Ascending aorta (tissue), 2 donors: ENCODE measurements at regions not wholly inside any gene's neighbourhood (a gene's known extent, or its start where the extent isn't known, plus 50 kb on each side); places are given as distances from the start of the nearest gene placed in this dataset.

Source experiments
- DNase-seq, 2 donors: peaks; one replicate each; pipeline ENCODE4 v3.0.0-alpha.2; 2019; ENCODE audit warnings: low spot score in 2 of 2
- H3K27ac ChIP-seq, 2 donors: fragments of 200-600 bp; sonication (generic); one replicate each; pipeline ENCODE4 v1.5.1; 2016 to 2017; ENCODE audit warnings: mild to moderate bottlenecking in 1 of 2
- H3K27me3 ChIP-seq: fragments of 200-600 bp; sonication (generic); one replicate; pipeline ENCODE4 v1.5.1; 2017
- H3K36me3 ChIP-seq, 2 donors: fragments of 200-600 bp; sonication (generic); one replicate each; pipeline ENCODE4 v1.5.1; 2016
- H3K4me1 ChIP-seq, 2 donors: fragments of 200-600 bp; sonication (generic); one replicate each; pipeline ENCODE4 v1.5.1; 2016 to 2017; ENCODE audit warnings: mild to moderate bottlenecking in 1 of 2
- H3K4me3 ChIP-seq, 2 donors: fragments of 200-600 bp; sonication (generic); one replicate each; pipeline ENCODE4 v1.5.1; 2016 to 2017; ENCODE audit warnings: mild to moderate bottlenecking in 1 of 2
- H3K9me3 ChIP-seq, 2 donors: fragments of 200-600 bp; sonication (generic); one replicate each; pipeline ENCODE4 v1.5.1; 2016
- CTCF ChIP-seq, 3 experiments: fragments of 200-600 bp in 2 of 3; fragments of 450-650 bp in 1 of 3; sonication (generic) in 2 of 3; IDR thresholded peaks; one replicate each; pipeline ENCODE4 v1.5.1; 2016 to 2019; ENCODE audit warnings: antibody characterized with exemption in 3 of 3, mild to moderate bottlenecking in 1 of 3, moderate library complexity in 1 of 3
- intact Hi-C: fragments of 100-400 bp; cut with DNase I; formaldehyde crosslinking; loops from one replicate; pipeline ENCODE4 v1.15.1; 2023

DNA sequence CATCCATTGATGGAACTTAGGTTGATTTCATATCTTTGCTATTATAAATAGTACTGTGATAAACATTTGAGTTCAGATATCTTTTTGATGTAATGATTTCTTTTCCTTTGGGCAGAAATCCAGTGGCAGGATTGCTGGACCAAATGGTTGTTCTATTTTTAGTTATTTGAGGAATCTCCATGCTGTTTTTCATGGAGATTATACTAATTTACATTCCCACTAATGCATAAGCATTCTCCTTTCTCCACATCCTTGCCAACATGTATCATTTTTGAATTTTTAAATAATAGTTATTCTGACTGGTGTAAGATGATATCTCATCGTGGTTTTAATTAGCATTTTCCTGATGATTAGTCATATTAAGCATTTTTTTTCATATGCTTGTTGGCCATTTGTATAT is 144.0 kb upstream of the SUCLG2 start:
- no peaks in the 10 kb centered on the region for H3K36me3 ChIP-seq
- no peak overlapping the region for H3K4me3 ChIP-seq
- H3K4me1 ChIP-seq = no peaks in the 10 kb centered on the region
- no peak for DNase-seq
- intact Hi-C loops = no loop called here
- no peaks in the 10 kb centered on the region for H3K27me3 ChIP-seq
- no peak for TF ChIP-seq CTCF (IDR thresholded peaks at IDR 0.05)
- H3K27ac ChIP-seq = no peak overlapping the region
- H3K9me3 ChIP-seq = peaks cover 0 to 8% of the 10 kb centered on the region in 2 donors

DNA sequence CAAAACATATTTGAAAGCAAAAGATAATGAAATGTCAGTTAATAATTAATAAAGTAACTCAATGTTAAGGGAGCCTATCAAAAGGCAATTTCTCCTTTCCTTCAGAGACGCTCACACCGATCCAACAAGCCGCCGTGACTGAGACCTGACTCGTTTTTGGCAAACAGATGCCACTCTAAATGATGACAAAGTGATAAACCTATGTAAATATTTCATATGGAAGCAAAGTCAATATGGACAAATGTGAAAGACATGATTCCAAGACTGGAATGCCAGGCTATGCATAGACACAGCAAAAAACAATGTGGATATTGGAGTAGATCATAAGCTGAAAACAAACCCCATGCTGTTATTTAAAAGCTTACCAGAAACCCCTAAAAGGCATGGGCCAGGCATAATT is 137.2 kb upstream of the SUCLG2 start:
- Histone ChIP-seq H3K27ac (no peak overlapping the region), H3K27me3 (no peaks in the 10 kb centered on the region), H3K4me1 (no peaks in the 10 kb centered on the region), H3K9me3 (no peaks in the 10 kb centered on the region), H3K36me3 (no peaks in the 10 kb centered on the region), H3K4me3 (no peak overlapping the region)
- intact Hi-C loops = no loop called here
- no peak for DNase-seq
- no peak for TF ChIP-seq CTCF (IDR thresholded peaks at IDR 0.05)

- Histone ChIP-seq H3K27me3 (no peaks in the 10 kb centered on the region), H3K4me1 (no peaks in the 10 kb centered on the region), H3K4me3 (no peak overlapping the region), H3K27ac (no peak overlapping the region), H3K36me3 (no peaks in the 10 kb centered on the region), H3K9me3 (no peaks in the 10 kb centered on the region)
- peak in 2 of 3 experiments; percentile 10 to 21 for TF ChIP-seq CTCF (IDR thresholded peaks at IDR 0.05)
- no peak for DNase-seq
- intact Hi-C loops = no loop called here
Observed at GRCh38 chr3:67790043-67790442, 135.6 kb upstream of the SUCLG2 start.

DNA sequence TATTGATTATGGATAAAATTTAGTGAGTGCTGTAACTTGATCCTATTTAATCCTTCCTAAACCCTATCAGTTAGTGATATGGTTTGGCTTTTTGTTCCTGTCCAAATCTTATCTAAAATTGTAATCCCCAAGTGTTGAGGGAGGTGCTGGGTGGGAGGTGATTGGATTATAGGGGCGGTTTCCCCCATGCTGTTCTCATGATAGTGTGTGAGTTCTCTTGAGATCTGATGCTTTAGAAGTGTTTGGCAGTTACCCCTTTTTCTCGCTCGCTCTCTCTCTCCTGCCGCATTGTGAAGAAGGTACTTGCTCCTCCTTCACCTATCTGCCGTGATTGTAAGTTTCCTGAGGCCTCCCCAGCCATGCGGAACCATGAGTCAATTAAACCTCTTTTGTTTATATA is 134.0 kb upstream of the SUCLG2 start:
- intact Hi-C loops = no loop called here
- H3K27me3 ChIP-seq = no peaks in the 10 kb centered on the region
- no peak overlapping the region for H3K27ac ChIP-seq
- no peak for TF ChIP-seq CTCF (IDR thresholded peaks at IDR 0.05)
- no peak for DNase-seq
- no peaks in the 10 kb centered on the region for H3K36me3 ChIP-seq
- no peaks in the 10 kb centered on the region for H3K4me1 ChIP-seq
- H3K4me3 ChIP-seq = no peak overlapping the region
- H3K9me3 ChIP-seq = no peaks in the 10 kb centered on the region

GRCh38 chr3:67783281-67784250 is 129.2 kb upstream of the SUCLG2 start:
- Histone ChIP-seq H3K4me1 (no peaks in the 10 kb centered on the region), H3K9me3 (no peaks in the 10 kb centered on the region), H3K27me3 (no peaks in the 10 kb centered on the region), H3K27ac (no peak overlapping the region), H3K36me3 (no peaks in the 10 kb centered on the region), H3K4me3 (no peak overlapping the region)
- no peak for TF ChIP-seq CTCF (IDR thresholded peaks at IDR 0.05)
- no peak for DNase-seq
- intact Hi-C loops = no loop called here
